GM12891 (cell line): ENCODE measurements at regions not wholly inside any gene's neighbourhood (a gene's known extent, or its start where the extent isn't known, plus 50 kb on each side); places are given as distances from the start of the nearest gene placed in this dataset.
"Not testable (repeated sequence)": the region's sequence is repeated elsewhere in the genome, so short reads cannot be mapped to it uniquely, and the experiment has no call there.

Source experiments
- DNase-seq: peaks from one replicate; pipeline ENCODE4 v3.0.0; 2011; ENCODE audit warnings: low spot score; ENCODE audit not compliant: insufficient read length
- FAIRE-seq: peaks from 2 replicates; lab custom pipeline; 2011; peaks lifted over from hg19 to GRCh38; lab: Jason Lieb, UNC
- PAX5 ChIP-seq: IDR thresholded peaks from 2 replicates; pipeline ENCODE4 v1.6.1; 2011; ENCODE audit warnings: low read length, moderate library complexity, mild to moderate bottlenecking; ENCODE audit not compliant: insufficient read depth, severe bottlenecking
- POLR2A ChIP-seq: IDR thresholded peaks from 2 replicates; pipeline ENCODE4 v1.6.1; 2011; ENCODE audit warnings: low read depth, low read length, control low read depth
- POLR2AphosphoS5 ChIP-seq: IDR thresholded peaks from 2 replicates; pipeline ENCODE4 v1.6.1; 2011; ENCODE audit warnings: low read depth, low read length, control low read depth
- POU2F2 ChIP-seq: IDR thresholded peaks from 2 replicates; pipeline ENCODE4 v1.6.1; 2011; ENCODE audit warnings: low read depth, mild to moderate bottlenecking, control low read depth, low read length, moderate library complexity
- SPI1 ChIP-seq: IDR thresholded peaks from 2 replicates; pipeline ENCODE4 v1.6.1; 2011; ENCODE audit warnings: low read depth, low read length, control low read depth
- TAF1 ChIP-seq: IDR thresholded peaks from 2 replicates; pipeline ENCODE4 v1.6.1; 2011; ENCODE audit warnings: low read depth, low read length, control low read depth

GRCh38 chr11:116379185-116379828, 393.5 kb downstream of the BUD13 start:
- DNase-seq (no peak), FAIRE-seq (no peak)
- TF ChIP-seq PAX5 (no peak), POLR2A (no peak), SPI1 (no peak), POU2F2 (no peak), TAF1 (no peak), POLR2AphosphoS5 (no peak)

DNA sequence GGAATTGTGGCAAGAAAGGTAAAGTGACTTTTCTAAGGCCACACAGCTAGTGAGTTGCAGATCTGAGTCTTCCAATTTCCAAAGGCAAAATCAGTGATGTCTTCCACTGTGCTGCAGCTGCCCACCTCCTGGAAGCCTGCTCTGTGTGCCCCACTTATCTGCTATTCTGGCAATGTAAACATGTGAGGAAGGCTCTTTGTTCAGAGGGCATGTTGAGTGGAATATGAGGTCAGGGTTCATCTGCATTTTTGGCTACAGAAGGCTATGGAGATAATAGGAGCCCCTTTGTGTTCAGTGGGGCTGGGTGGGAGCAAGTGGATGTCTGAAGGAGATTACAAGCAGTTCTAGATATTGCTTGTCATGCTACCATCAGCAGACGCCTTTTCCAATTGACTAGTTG, 396.2 kb downstream of the BUD13 start:
- no peak for DNase-seq
- FAIRE-seq: no peak
- TF ChIP-seq POU2F2 (no peak), TAF1 (no peak), POLR2AphosphoS5 (no peak), PAX5 (no peak), POLR2A (no peak), SPI1 (no peak)

DNA sequence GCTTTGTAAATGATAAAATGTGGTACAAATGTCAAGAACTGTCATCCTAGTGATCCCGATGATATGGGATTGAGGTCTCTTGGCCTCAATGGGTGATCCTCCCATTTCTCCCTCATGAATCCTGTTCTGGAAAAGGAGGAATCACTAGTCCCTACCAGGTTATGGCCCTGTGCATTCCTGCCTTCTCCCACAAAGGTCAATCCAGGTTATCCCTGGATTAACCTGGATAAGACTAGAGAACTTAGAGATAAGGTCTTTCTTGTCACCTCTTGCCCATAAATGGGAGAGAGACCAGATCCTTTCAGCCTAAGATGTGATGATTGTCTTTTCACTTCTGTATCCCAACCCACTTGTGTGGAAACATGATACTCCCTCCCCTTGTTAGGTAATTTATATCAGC, 396.7 kb downstream of the BUD13 start:
- FAIRE-seq (no peak), DNase-seq (no peak)
- TF ChIP-seq SPI1 (no peak), TAF1 (no peak), POLR2A (no peak), POLR2AphosphoS5 (no peak), PAX5 (no peak), POU2F2 (no peak)

GRCh38 chr11:116375221-116375620, 397.6 kb downstream of the BUD13 start:
- FAIRE-seq: no peak

DNA sequence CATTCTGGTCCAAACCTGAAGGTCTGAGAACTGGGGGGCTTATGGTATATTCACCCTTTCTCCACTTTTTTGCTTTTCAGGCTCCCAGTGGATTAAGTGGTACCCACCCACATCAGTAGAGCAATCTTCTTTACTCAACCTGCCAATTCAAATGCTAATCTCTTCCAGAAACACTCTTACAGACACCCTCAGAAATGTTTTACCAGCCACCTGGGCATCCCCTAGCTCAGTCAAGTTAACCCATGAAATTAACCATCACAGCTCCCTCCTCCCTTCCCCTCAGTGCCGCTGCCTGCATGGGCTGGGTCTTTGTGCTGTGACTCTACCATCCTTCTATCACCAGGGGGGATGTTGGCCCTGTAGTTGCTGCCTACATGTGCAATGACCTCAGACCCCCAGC, 398.7 kb downstream of the BUD13 start:
- DNase-seq (no peak), FAIRE-seq (no peak)
- no peak for TF ChIP-seq POU2F2
- no peak for TF ChIP-seq TAF1
- no peak for TF ChIP-seq POLR2A
- no peak for TF ChIP-seq PAX5
- TF ChIP-seq SPI1: no peak
- no peak for TF ChIP-seq POLR2AphosphoS5

More at GRCh38 chr11:116375221-116375620, 397.6 kb downstream of the BUD13 start:
- no peak for TF ChIP-seq TAF1
- TF ChIP-seq PAX5: no peak
- no peak for TF ChIP-seq POLR2AphosphoS5
- TF ChIP-seq SPI1: no peak
- no peak for TF ChIP-seq POU2F2
- TF ChIP-seq POLR2A: no peak
- no peak for DNase-seq

DNA sequence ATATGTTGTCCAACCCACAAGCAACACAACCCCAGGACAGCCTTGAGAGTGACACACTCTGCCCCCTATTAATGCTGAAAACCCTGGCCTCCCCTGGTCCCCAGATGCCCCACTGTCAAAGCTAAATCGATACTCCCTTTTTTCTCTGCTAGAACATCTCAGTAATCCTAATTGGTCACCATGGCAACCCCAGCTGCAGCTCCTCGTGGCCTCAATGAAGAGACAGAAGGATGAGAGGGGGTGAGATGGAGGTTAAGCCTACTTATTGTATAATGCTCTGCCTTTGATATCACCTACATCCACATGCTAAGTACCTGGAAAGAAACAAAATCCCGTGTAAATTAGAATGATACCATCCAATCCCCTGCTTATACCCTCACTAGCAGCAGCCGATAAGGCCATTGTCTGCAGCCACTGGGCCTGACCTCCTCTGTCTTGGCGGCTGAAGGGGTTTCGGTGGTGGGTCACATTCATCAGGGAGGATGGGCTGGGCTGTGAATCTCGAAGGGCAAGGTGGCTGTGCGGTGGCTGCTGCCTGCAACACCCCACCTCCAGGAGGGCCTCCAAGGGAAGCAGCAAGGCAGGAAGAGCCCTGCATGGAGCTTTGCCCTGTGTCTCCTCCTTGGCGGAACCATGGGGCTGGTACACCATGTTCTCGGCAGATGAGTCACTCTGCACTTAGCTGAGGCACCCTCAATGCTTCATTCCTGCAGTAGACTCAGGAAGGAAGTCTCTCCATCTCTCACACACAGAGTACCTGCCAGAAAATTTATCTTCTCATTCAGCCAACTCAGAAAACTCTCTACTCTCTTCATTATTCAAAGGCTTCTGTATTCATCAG, 399.5 kb downstream of the BUD13 start:
- FAIRE-seq (no peak), DNase-seq (no peak)
- TF ChIP-seq POLR2A: no peak

DNA sequence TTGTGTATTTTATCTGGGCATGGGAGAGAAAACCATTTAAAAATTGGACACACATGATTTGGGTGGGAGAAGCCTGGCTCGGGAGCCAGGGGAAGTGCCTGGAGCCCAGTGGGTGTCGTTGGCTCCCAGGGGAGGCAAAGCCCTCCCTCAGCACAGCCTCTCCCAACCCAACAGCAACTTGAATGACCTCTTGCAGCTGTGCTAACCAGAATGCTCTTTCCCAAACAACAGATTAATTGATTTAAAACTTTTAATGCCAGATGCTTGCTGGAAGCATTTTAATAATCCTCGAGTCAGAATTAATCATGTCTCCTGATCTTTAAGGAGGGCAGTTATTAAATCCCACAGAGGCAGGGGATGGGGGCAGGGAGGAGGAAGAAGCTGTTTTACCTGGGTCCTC, 401.6 kb downstream of the BUD13 start:
- FAIRE-seq (no peak), DNase-seq (no peak)
- TF ChIP-seq PAX5: no peak
- no peak for TF ChIP-seq TAF1
- no peak for TF ChIP-seq POLR2AphosphoS5
- no peak for TF ChIP-seq POLR2A
- TF ChIP-seq POU2F2: no peak
- no peak for TF ChIP-seq SPI1

DNA sequence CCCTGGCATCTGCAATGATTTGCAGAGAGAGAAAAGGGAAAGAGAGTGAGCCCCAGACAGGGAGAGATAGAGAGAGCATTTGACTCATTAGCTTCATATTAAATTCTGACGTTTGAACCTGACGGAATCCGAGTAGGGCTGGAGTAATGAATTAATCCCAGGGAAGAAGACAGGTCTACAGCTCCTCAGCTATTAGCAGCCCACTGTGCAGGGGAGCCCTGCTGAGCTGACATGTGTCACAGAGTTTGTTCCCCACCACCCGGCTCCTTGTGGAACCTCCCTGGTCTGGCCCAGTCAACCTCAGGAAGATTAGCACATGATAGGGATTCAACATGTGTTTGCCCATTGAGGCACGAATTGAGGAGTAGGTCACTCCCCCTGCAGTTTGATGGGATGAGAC, 404.0 kb downstream of the BUD13 start:
- DNase-seq (no peak), FAIRE-seq (no peak)
- no peak for TF ChIP-seq POLR2AphosphoS5
- no peak for TF ChIP-seq SPI1
- TF ChIP-seq PAX5: no peak
- no peak for TF ChIP-seq TAF1
- TF ChIP-seq POU2F2: no peak
- TF ChIP-seq POLR2A: no peak

GRCh38 chr11:116366980-116367645, 405.7 kb downstream of the BUD13 start:
- no peak for TF ChIP-seq POLR2AphosphoS5
- TF ChIP-seq POLR2A: no peak
- no peak for TF ChIP-seq POU2F2
- no peak for TF ChIP-seq PAX5
- no peak for TF ChIP-seq TAF1
- TF ChIP-seq SPI1: no peak
- DNase-seq: no peak
- no peak for FAIRE-seq

DNA sequence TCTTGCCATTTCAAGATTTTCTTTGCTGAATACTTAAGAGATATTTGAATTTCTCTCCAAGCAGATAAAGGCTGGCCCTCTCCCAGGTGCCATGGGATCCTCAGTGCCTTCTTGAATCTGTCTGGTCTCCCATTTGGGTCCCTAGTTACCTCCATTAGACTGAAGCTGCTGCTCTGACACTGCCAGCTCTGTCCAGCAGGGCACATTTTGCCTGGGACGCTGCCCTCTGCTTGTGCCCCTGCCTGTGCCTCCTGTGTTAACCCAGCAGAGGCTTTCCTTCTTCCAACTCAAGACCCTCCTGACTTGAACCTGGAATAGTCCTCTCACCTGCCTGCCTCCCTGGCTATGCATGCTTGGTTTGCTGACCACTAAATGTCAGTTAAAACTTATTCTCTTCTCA, 406.3 kb downstream of the BUD13 start:
- DNase-seq: no peak
- no peak for TF ChIP-seq POLR2AphosphoS5
- no peak for TF ChIP-seq SPI1
- no peak for TF ChIP-seq PAX5
- no peak for FAIRE-seq

- not testable (repeated sequence) for DNase-seq, FAIRE-seq
Observed at GRCh38 chr11:116364925-116365324, 407.9 kb downstream of the BUD13 start.
